GM19372 (cell line): ENCODE measurements at regions not wholly inside any gene's neighbourhood (a gene's known extent, or its start where the extent isn't known, plus 50 kb on each side); places are given as distances from the start of the nearest gene placed in this dataset.
A peak's percentile ranks its signal among the peaks of the same experiment; 100 is the strongest.

Source experiments
- ATAC-seq: cut with Tn5 transposase; IDR thresholded peaks from one replicate; pipeline ENCODE4 v1.9.1; 2021; ENCODE audit warnings: mild to moderate bottlenecking, low read depth, moderate library complexity; ENCODE audit not compliant: unreplicated experiment

DNA sequence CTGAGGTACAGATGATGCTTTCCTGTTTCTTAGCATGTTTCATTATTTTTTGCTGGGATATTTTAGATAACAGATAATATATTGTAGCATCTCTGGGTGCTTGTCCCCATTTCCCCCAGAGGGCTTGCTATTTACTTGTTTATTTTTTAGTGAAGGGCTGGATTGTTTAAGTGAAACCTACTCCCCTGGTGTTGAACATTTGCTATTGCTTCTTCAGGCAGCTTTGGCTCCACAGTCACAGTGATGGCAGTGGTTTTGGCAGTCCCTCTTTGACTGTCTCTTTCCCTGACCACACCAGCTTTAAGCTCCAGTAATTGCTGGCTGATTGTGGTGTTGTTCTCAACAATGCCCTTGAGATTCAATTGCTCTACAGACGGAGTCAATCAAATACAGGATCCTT, 128.9 kb downstream of the KLF13 start:
- ATAC-seq, result no peak

DNA sequence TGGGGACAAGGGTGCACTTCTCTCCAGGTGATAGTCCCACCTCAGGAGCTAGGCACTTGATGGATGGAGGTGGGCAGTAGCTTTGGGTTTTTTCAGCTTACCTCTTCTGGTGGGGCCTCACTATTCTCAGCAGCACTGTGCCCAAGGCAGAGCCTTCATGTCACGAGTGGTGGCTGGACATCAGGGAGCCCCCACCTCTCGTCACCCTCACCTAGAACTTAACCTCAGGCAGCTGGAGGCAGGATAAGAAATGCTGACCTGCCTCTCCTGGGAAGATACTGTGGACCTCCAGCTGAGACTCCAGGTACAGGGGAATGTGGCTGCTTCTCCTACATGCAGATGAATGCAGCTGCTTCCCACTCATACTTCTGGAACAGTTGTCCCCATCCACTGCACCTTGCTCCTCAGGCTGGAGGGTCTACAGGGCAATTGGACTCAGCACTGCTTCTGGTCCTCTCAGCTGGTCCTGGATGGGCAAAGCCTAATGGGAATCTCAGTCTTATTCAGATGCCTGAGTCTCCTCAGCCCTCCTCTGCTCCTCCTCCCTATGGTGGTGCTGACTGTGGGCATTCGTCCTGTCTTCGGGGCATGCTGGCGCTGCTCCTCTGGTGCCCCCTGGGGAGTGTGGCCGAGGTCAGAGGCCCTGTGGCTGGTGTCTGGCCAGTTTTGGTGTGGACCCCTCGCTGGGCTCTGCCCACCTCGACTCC, 129.9 kb downstream of the KLF13 start:
- no peak for ATAC-seq

DNA sequence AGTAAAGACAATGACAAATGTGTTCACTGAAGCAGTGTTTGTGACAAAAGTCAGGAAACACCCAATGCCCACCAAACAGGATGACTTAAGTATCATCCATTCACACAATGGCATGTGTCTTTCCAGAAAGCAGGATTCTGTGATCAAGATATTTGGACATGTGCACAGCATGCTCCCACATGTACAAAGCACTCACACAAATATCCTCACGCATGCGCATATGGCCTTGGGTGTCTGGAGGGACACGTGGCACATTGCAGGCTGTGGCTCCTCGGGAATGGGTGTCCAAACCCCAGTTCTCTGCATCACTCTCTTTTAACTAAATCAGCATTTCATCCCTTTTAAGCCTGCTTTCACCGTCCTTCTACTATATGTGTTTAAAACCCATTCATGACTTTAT, 130.5 kb downstream of the KLF13 start:
- ATAC-seq, result no peak

- ATAC-seq, result no peak
These were observed 131.2 kb downstream of the KLF13 start for GRCh38 chr15:31457631-31458526.

GRCh38 chr15:31458596-31459399, 132.2 kb downstream of the KLF13 start:
- peak; percentile 94 for ATAC-seq

DNA sequence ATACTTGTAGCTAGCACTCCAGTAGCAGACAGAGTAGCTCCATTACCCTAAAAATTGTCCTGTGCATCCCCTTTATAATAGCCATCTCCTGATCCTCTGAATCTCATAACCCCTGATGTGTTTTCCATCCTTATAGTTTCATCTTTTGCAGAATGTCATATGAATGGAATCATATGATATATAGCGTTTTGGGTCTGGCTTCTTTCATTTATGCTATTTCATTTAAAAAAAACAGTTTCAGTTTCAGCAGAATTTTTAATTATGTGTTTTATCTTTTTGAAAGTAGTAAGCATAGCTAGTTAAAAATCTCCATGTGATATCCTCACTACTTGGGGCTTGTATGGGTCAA, 132.7 kb downstream of the KLF13 start:
- ATAC-seq, result no peak

GRCh38 chr15:31461375-31461774, 134.7 kb downstream of the KLF13 start:
- ATAC-seq, result no peak

- ATAC-seq, result no peak
These were observed 135.4 kb downstream of the KLF13 start for GRCh38 chr15:31461911-31462480.

GRCh38 chr15:31463521-31464102, 137.0 kb downstream of the KLF13 start:
- no peak for ATAC-seq

GRCh38 chr15:31464216-31465082, 137.8 kb downstream of the KLF13 start:
- ATAC-seq, result no peak

DNA sequence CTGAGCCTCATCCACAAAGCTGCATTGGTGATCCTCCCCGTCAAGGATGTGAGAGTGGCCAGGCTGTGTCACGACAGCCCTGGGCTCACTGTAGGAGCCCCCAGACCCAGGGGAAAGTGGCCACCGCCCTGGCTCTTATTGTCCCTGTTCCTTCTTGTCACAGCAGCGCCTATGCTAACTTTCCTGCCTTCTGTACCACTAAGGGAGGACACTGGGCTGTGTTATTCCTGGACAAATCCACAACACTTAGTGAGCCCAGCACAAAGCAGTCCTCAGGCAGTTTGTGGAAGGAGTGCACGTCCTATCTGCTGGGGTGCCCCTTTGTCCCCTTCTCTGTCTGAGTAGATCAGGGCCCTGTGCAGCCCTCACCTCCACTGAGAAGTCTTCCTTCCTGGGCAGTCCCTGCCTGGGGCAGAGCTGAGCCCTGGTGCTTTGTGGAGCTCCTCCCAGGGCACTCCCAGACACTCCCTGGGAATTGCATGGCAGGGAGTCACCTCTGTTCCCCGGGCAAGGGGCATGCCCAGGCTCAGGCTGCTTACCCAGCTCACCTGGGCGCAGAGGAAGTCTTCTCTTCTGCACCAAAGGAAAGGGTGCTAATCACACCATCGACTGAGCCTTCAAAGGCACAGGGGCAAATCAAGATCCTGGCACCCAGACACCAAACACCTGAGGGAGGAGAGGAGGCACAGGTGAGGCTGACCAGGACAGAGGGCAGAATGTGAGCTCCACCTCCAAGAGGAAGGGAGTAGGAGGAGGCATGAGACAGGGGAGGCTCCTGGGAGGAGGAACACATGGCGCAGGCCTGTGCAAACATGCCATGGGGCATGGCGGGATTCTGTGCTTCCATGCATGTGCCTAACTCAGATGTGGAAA, 138.7 kb downstream of the KLF13 start:
- ATAC-seq, result no peak

DNA sequence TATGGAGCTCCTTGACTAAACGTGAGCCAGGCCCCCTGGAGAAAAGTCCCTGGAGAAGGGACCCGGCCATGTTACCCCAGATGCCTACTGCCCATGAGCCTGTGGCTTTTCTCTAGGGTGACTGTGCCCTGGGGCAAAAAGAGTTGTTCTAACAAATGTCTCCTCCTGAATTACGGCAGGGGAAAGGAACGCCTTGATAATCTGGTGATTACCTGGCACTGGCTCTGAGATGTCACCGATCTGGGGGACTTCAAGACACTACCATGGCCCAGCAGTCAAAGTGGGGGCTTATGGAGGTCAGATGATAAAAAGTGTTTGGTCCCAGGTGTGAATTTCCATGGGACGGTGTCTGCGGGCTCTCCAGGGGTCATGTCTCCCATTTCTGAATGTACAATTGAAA, 140.7 kb downstream of the KLF13 start:
- no peak for ATAC-seq

GRCh38 chr15:31468911-31469785, 142.5 kb downstream of the KLF13 start:
- ATAC-seq, result no peak

DNA sequence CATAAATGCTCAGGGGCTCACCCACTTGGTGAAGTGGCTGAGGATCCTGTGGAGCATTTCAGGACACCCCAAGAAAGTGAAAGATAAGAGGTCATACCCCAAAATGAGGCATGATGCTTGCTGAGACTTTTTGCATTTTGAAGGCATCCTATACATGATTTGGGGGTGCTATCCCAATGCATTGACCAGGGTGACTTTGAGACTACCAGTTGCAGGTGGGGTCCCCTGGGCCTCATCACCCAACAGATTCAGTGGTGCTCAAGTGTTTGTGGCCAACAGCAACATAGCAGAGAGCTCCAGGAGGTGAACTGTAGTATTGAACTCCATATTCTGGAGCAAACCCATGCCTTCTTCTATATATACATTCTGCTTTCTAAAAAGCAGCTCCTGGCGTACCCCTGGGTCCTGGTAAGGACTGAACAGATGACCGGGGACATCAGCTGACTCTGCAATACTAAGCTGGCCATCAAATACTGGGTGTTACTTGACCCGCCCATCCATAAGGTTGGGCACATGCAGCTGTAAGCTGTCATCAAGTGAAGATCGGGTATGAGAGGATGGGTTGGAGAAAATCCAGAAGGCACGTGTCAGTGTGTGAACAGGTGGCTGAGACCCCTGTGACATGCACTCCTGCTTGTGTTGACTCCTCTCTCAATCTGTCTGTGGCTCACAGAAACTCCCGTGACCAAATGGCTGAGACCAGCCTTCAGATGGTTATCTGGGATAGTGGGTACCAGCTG, 143.3 kb downstream of the KLF13 start:
- ATAC-seq, result no peak

GRCh38 chr15:31470756-31471155, 144.1 kb downstream of the KLF13 start:
- no peak for ATAC-seq

DNA sequence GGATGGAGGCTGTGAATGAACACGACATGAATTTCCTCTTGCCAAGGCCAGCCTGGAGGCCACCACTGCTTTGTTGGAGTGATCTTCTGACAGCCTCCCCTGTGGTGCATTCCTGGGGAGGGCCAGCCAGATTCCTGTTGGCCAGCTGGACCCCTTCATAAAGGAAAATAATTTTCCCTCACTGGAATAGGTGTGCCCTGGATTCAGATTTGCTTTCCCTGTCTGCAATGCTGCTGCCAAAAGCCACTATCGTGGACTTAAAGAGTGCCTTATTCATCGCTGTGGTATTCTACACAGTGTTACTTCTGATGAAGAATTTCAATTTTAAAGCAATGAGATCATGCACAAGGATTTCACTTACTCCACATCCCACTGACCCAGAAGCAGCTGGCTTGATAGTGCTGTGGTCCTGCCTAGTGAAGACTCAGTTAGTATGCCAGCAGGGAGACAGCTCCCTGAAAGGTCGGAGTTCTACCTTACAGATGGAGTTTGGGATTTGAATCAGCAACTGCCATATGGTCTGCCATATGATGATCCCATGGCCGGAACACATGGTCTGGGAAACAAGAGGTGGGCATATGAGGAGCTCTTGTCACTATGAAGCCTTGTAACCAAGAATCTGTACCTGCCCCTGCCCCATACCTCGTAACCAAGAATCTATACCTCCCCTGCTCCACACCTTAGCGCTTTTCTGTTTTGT, 145.2 kb downstream of the KLF13 start:
- no peak for ATAC-seq
